GM12878 (cell line): ENCODE measurements at regions not wholly inside any gene's neighbourhood (a gene's known extent, or its start where the extent isn't known, plus 50 kb on each side); places are given as distances from the start of the nearest gene placed in this dataset.

Source experiments
- ATAC-seq: fragments of 200-7000 bp; cut with Tn5 transposase; 3 replicates; pipeline ENCODE4 v1.9.1; 2020; ENCODE audit warnings: mild to moderate bottlenecking, moderate library complexity
- BruUV-seq: library from RNA; stranded (reverse); fragments of 400-500 nt; replicated peaks from 2 replicates; lab custom pipeline; 2021; lab: Mats Ljungman, UMichigan
- CTCF ChIA-PET: fragments of 300-600 bp; sonication (Branson Sonifier 250); formaldehyde crosslinking; extraction: SDS; loops from one replicate; lab custom pipeline; 2021; ENCODE audit warnings: inconsistent platforms; lab: Yijun Ruan, JAX
- POLR2A ChIA-PET: fragments of 350-600 bp; formaldehyde crosslinking; extraction: SDS; loops from one replicate; lab custom pipeline; 2021; ENCODE audit warnings: inconsistent platforms; lab: Charles Lee
- RAD21 ChIA-PET: fragments of 300-600 bp; sonication (Branson Sonifier 250); formaldehyde crosslinking; loops from one replicate; lab custom pipeline; 2023; ENCODE audit warnings: antibody characterized with exemption; ENCODE audit not compliant: unreplicated experiment; lab: Charles Lee
- SMC1A ChIA-PET: fragments of 300-600 bp; sonication (Branson Sonifier 250); formaldehyde crosslinking; loops from one replicate; lab custom pipeline; 2023; ENCODE audit not compliant: unreplicated experiment, uncharacterized antibody; lab: Charles Lee
- DNase-seq: peaks from one replicate; pipeline ENCODE4 v3.0.0-alpha.2; 2011; ENCODE audit warnings: low read depth, low spot score
- FAIRE-seq: peaks from 3 replicates; lab custom pipeline; 2011; peaks lifted over from hg19 to GRCh38; lab: Jason Lieb, UNC
- H2AFZ ChIP-seq: 2 replicates; pipeline ENCODE4 v1.6.0; 2011; ENCODE audit warnings: low read depth, low read length, control low read depth; ENCODE audit not compliant: control insufficient read depth
- H3K27ac ChIP-seq: 2 replicates; pipeline ENCODE4 v1.5.1; 2011; ENCODE audit warnings: control low read depth; ENCODE audit not compliant: control insufficient read depth, insufficient read depth
- H3K27me3 ChIP-seq, 2 experiments: replicated peaks in 1 of 2; 2 replicates each; pipeline versions ENCODE4 v1.6.0 to v1.6.1; 2011; ENCODE audit warnings: low read length in 1 of 2; ENCODE audit not compliant: control insufficient read depth in 2 of 2, insufficient read depth in 2 of 2
- H3K36me3 ChIP-seq, 2 experiments: 2 replicates each; pipeline ENCODE4 v1.5.1; 2011; ENCODE audit warnings: low read length in 1 of 2; ENCODE audit not compliant: control insufficient read depth in 2 of 2, insufficient read depth in 2 of 2
- H3K4me1 ChIP-seq: 2 replicates; pipeline ENCODE4 v1.6.1; 2011; ENCODE audit warnings: mild to moderate bottlenecking, low read length, moderate library complexity, mixed read lengths; ENCODE audit not compliant: control insufficient read depth, insufficient read depth
- H3K4me2 ChIP-seq: 2 replicates; pipeline ENCODE4 v1.6.0; 2011; ENCODE audit warnings: control low read depth; ENCODE audit not compliant: control insufficient read depth, insufficient read depth
- H3K4me3 ChIP-seq: fragments of 200-600 bp; sonication (generic); 2 replicates; pipeline ENCODE4 v1.5.1; 2016
- H3K79me2 ChIP-seq: 2 replicates; pipeline ENCODE4 v1.6.0; 2011; ENCODE audit warnings: low read length; ENCODE audit not compliant: control insufficient read depth, insufficient read depth
- H3K9ac ChIP-seq: 2 replicates; pipeline ENCODE4 v1.8.0; 2011; ENCODE audit warnings: low read length, control low read depth, mixed read lengths; ENCODE audit not compliant: control insufficient read depth, insufficient read depth
- H3K9me3 ChIP-seq: replicated peaks from 3 replicates; pipeline ENCODE4 v1.5.1; 2011; ENCODE audit warnings: mild to moderate bottlenecking, low read length; ENCODE audit not compliant: control insufficient read depth, insufficient read depth
- H4K20me1 ChIP-seq: 2 replicates; pipeline ENCODE4 v1.6.0; 2011; ENCODE audit not compliant: control insufficient read depth, insufficient read depth
- BACH1 ChIP-seq: fragments of 450-650 bp; IDR thresholded peaks from 2 replicates; pipeline ENCODE4 v1.6.1; 2017; ENCODE audit warnings: mild to moderate bottlenecking, borderline replicate concordance
- CBX5 ChIP-seq: sonication (generic); IDR thresholded peaks from 2 replicates; pipeline ENCODE4 v1.6.1; 2016; ENCODE audit warnings: low read depth, moderate library complexity, mild to moderate bottlenecking, inconsistent platforms
- CTCF ChIP-seq, 3 experiments: IDR thresholded peaks in 2 of 3; conservative IDR thresholded peaks in 1 of 3; 2 replicates each; pipeline ENCODE4 v1.5.1; 2011; ENCODE audit warnings: low read depth in 3 of 3, low read length in 3 of 3, mild to moderate bottlenecking in 3 of 3, control low read depth in 2 of 3, moderate library complexity in 2 of 3, inconsistent platforms in 1 of 3, mixed read lengths in 1 of 3; ENCODE audit not compliant: control insufficient read depth in 2 of 3, insufficient read depth in 1 of 3; ENCODE audit errors: extremely low read depth in 1 of 3
- HCFC1 ChIP-seq: fragments of 150-350 bp; IDR thresholded peaks from 2 replicates; pipeline ENCODE4 v1.6.1; 2014; ENCODE audit warnings: low read length
- KDM1A ChIP-seq: fragments of 200-600 bp; sonication (generic); IDR thresholded peaks from 2 replicates; pipeline ENCODE4 v1.6.1; 2016; ENCODE audit warnings: borderline replicate concordance
- NFIC ChIP-seq: IDR thresholded peaks from 2 replicates; pipeline ENCODE4 v1.6.1; 2012; ENCODE audit warnings: low read depth, mild to moderate bottlenecking, inconsistent platforms, low read length, moderate library complexity
- POU2F2 ChIP-seq: IDR thresholded peaks from 3 replicates; pipeline ENCODE4 v1.6.1; 2011; ENCODE audit warnings: low read depth, mild to moderate bottlenecking, low read length, borderline replicate concordance
- SMC3 ChIP-seq: IDR thresholded peaks from 2 replicates; pipeline ENCODE4 v1.6.1; 2011; ENCODE audit warnings: low read length, improper control_type of control experiment, borderline replicate concordance
- SPI1 ChIP-seq: IDR thresholded peaks from 2 replicates; pipeline ENCODE4 v1.6.1; 2011; ENCODE audit warnings: low read depth, mild to moderate bottlenecking, low read length, moderate library complexity, borderline replicate concordance; ENCODE audit not compliant: insufficient read depth
- SRF ChIP-seq, 2 experiments: IDR thresholded peaks; 2 replicates each; pipeline ENCODE4 v1.6.1; 2011; ENCODE audit warnings: low read depth in 2 of 2, low read length in 2 of 2, mild to moderate bottlenecking in 1 of 2, moderate library complexity in 1 of 2
- ZBED1 ChIP-seq: IDR thresholded peaks from 2 replicates; pipeline ENCODE4 v1.6.1; 2016; ENCODE audit warnings: borderline replicate concordance
- WGBS: methylation state at CpG from one replicate; pipeline ENCODE4 v1.1.6; 2016; ENCODE audit warnings: low lambda C conversion rate; ENCODE audit not compliant: insufficient replicate concordance, insufficient coverage; ENCODE audit errors: missing lambda C conversion rate; 5-methylcytosine and 5-hydroxymethylcytosine counted together
- in situ Hi-C: fragments of 300-500 bp; cut with MboI; formaldehyde crosslinking; loops from 9 replicates; pipeline ENCODE4 v1.14.3; 2018; ENCODE audit warnings: mixed read lengths
- intact Hi-C: fragments of 100-400 bp; cut with micrococcal nuclease; formaldehyde crosslinking; loops from one replicate; pipeline ENCODE4 v1.14.2; 2022; ENCODE audit not compliant: unreplicated experiment
- TF ChIP-seq, protein P1 (sequence below): fragments of 450-650 bp; IDR thresholded peaks from 2 replicates; pipeline ENCODE4 v1.6.1; 2014; ENCODE audit warnings: mild to moderate bottlenecking
- TF ChIP-seq, protein P2 (sequence below): fragments of 450-650 bp; IDR thresholded peaks from 2 replicates; pipeline ENCODE4 v1.6.1; 2016; ENCODE audit warnings: mild to moderate bottlenecking

- Histone ChIP-seq H3K4me3 (no peak overlapping the region), H3K27me3 (no peaks in the 10 kb centered on the region), H3K9ac (no peak overlapping the region), H3K4me2 (no peak overlapping the region), H3K36me3 (no peaks in the 10 kb centered on the region), H3K4me1 (no peaks in the 10 kb centered on the region), H3K9me3 (no peaks in the 10 kb centered on the region), H4K20me1 (no peaks in the 10 kb centered on the region), H3K79me2 (no peaks in the 10 kb centered on the region), H2AFZ (no peak overlapping the region), H3K27ac (no peak overlapping the region)
- RAD21 ChIA-PET, result no interaction called here
- FAIRE-seq (no peak), ATAC-seq (no peak), DNase-seq (no peak)
- intact Hi-C loops (loop anchor here (10.0 kb wide), 3 partner anchors 346 to 1016 kb away; no protein-coding TSS in a partner anchor), in situ Hi-C loops (no loop called here)
- WGBS, result 11% methylated on average over 1 of the region's 1 CpG
- SMC1A ChIA-PET, result interaction anchor here (1.0 kb wide), 1 partner anchor 10 kb away, joined by 3 read pairs; no protein-coding TSS in a partner anchor
- TF ChIP-seq BACH1 (no peak), SMC3 (no peak), POU2F2 (no peak), ZBED1 (no peak), SRF (IDR thresholded peaks at IDR 0.05; ENCODE audit: low read depth in 2 of 2, low read length in 2 of 2) (no peak), NFIC (no peak), KDM1A (no peak), HCFC1 (no peak), CTCF (IDR thresholded peaks at IDR 0.05 in 2 of 3, conservative IDR thresholded peaks at IDR 0.05 in 1 of 3; ENCODE audit: control insufficient read depth in 2 of 3, extremely low read depth in 1 of 3, insufficient read depth in 1 of 3, low read depth in 3 of 3, low read length in 3 of 3) (no peak), CBX5 (no peak), SPI1 (no peak)
- TF ChIP-seq, protein P1, sequence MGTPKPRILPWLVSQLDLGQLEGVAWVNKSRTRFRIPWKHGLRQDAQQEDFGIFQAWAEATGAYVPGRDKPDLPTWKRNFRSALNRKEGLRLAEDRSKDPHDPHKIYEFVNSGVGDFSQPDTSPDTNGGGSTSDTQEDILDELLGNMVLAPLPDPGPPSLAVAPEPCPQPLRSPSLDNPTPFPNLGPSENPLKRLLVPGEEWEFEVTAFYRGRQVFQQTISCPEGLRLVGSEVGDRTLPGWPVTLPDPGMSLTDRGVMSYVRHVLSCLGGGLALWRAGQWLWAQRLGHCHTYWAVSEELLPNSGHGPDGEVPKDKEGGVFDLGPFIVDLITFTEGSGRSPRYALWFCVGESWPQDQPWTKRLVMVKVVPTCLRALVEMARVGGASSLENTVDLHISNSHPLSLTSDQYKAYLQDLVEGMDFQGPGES, result no peak
- TF ChIP-seq, protein P2, sequence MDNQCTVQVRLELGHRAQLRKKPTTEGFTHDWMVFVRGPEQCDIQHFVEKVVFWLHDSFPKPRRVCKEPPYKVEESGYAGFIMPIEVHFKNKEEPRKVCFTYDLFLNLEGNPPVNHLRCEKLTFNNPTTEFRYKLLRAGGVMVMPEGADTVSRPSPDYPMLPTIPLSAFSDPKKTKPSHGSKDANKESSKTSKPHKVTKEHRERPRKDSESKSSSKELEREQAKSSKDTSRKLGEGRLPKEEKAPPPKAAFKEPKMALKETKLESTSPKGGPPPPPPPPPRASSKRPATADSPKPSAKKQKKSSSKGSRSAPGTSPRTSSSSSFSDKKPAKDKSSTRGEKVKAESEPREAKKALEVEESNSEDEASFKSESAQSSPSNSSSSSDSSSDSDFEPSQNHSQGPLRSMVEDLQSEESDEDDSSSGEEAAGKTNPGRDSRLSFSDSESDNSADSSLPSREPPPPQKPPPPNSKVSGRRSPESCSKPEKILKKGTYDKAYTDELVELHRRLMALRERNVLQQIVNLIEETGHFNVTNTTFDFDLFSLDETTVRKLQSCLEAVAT, result no peak
- CTCF ChIA-PET, result no interaction called here
- no TSS peak for BruUV-seq
- POLR2A ChIA-PET, result no interaction called here
Observed at GRCh38 chr6:140548366-140548765, 1173.9 kb upstream of the CITED2 start.
